Forelimb muscle (tissue), 1 donor: ENCODE measurements at regions not wholly inside any gene's neighbourhood (a gene's known extent, or its start where the extent isn't known, plus 50 kb on each side); places are given as distances from the start of the nearest gene placed in this dataset.

Experiments used
- DNase-seq: peaks from one replicate; pipeline ENCODE4 v3.0.0-alpha.2; 2013; ENCODE audit warnings: low read depth

DNA sequence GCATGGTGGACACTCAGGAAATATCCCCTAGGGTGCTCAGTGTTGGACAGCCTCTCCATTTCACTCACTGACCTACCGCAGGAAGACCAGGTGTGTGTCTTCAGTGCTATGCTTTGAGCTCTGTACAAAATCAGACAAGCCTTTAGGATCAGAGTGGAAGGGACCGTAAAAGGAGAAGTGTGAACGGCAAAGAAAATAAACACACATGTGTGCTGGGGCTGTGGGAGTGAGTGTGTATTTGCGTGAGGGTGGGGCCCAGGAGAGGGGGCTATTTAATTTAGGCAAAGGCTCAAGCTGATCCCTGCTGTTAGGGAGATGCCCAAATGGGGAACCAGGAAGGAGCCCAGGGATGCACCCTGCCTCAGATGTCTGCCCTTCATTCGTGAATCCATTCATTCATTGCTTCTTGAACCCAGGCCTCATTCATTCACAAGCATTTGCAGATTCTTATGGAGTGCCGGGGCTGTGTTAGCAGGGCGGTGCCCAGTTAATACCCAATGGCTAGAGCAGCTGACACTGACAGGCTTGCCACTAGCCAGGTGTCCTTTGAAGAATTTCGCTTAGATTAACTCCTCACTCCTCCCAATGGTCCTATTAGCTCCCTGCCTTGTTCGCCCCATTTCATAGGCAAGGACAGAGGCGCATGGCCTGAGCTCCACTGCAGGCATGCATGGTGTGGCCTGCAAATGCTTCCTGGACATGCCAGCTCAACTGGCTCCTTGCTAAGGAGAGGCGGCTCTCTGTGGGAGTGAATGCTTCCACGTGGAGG, 296.7 kb upstream of the FOXF1 start:
- no peak for DNase-seq

DNA sequence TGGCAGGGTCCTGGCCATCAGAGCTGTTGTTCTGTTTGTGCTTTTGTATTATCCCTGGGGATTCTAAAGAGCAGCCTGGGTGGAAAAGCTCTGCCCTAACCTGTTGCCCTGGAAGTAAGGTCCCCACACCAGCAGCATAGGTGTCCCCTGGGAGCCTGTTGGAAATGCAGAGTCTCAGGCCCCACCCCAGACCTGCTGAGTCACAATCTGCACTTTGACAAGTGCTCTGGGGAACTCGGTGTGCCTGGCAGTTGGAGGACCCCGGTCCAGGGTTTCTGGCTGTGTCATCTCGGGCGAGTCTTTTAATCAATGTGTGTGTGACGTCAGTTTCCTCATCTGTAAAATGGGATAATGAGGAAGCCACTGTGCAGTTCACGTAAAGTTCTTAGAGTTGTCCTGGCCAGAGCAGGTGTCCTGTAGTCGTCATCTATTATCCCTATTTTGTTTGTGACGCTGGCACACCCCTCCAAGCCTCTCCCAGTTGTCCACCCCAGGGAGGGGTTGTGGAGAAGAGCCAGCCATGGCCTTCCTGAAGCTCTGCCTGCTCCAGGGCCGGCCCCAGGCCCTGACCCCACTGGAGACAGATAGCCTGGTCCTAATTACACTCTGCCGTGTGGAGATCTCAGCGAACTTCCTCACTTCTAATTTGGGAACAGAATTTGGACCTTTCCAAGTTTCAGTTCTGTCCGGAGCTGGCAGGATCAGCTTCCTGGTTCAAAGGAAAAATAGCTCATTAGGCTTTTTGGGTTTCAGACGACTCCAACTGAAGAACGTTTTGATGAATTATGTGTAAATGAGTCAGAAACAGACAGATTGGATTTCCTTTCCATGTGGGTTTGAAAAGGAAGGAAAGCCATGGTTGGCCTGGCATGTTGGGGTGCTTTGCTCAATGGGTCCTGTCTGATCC, 295.7 kb upstream of the FOXF1 start:
- DNase-seq, result no peak

DNA sequence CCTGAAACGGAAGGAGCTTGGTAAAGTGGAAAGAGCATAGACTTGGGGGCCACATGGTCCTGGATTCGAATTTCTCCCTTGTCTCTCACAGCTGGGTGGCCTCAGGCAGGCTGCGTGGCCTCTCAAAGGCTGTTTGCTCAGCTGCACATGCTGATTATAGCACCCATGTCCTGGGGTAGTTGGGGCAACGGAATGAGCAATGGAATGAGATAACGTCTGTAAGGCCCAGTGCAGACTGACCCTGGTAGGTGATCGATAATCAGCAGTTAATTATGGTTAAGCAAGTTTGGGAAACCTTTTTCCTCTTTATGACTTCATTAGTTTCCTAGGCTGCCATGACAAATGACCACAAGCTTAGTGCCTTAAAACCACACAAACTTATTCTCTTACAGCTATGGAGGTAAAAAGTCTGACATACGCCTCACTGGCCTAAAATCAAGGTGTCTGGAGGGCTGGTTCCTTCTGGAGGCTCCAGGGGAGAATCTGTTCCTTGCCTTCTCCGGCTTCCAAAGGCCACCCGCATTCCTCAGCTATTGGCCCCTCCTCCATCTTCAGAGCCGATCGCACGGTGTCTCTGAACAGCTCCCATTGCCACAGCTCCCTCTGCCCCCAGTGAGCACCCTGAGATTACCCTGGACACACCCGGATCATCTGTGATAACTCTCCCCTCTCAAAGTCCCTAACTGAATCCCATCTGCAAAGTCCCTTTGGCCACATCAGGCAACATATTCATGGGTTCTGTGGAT, 294.9 kb upstream of the FOXF1 start:
- no peak for DNase-seq

DNA sequence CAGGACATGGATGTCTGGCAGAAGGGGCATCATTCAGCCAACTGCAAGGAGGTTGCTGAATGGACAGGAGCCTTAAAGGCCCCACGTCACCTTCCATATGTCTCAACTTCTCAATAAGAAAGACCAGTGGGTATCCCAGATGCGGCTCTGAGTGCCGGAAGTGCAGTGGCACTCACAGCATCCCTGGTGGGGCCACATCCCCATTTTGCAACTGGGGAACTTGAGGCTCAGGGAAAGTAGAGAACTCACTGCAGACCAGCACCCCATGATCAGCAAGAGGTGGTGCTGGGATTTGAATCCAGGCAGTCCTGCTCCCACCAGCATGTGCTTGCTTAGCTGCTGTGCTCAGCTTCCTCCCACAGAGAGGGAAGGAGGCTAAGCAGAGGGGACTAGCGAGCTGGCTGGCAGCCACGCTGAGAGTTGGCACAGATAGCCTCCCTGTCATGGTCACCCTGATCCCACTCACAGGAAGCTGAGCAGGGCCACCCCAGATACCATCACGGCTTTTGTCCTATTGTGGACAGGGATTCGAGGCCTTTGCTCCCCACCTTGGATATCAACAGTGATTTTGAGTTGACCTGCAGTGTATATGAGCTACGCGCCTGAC, 294.2 kb upstream of the FOXF1 start:
- no peak for DNase-seq

DNA sequence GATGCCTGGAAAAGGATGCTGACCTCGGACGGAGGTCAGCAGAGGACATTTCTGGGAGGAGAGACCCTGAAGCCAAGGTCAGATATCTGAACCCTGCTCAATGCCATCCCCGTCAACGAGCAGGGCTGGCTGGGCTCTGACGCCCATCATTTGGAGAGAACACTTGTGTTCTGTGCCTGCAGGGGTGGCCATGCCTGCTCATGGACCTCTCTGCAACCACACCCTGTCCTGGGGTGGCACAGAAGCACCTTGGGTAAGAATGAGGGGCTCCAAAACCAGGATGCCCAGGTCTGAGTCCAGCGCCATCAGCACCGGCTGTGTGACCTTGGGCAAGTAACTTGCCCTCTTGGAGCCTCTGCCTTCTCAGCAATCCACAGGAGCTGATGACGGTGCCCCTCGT, 293.7 kb upstream of the FOXF1 start:
- DNase-seq, result no peak

DNA sequence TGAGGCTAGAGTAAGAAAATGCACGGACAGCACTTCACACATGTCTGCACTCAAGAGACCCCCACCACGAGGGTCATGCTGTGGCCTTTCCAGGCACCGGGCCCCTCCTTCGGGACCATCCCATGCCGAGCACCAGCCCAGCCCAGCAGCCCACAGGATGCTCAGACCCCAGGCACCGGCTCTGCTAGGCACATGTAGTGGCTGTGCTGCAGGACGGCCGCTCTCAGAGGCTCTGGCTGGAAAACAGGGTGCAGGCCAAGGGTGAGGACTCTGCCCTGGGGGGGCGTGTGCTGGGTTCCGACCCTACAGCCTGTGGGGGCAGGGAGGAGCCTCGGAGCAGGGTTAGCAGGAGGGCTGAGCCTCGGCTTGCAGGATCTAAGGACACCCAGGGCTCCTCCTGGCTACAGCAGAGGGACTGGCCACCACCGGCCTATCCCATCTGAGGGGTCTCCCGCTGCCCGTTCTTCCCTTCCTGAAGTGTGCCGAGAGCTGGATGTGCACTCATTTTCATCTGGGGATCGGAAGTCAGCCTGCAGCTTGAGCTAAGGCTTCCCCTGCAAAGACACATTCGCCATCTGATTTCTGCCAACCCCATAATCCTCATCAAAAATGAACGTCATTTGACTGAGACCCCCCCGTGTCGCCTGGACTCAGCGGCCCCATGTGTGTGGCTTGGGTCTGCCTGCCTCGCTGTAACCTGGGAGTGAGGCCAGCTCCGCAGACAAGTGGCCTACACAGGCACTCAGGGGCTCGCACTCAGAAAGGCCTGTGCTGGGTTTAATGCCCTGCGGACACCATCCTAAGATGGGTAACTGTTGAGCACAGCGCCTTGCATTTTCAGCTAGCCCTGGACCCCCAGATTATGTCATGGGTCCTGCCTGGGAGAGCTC, 293.1 kb upstream of the FOXF1 start:
- DNase-seq, result no peak

DNA sequence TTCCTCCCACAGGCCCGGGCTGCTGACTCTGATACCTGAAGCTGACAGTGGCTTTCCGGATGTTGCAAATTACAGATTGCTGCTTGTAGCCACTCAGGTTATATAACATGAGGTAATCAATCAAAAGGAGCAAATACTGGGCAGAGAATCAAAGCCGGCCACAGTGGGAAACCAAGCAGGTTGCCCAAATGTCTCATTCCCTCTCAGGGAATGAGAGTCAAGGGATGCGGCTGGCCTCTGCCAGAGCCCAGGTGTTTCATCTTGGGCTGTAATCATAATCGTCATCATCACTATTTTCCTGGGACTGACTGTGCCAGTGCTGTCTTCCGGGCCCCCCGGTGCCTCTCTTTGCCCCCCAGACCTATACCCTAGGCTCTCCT, 292.4 kb upstream of the FOXF1 start:
- no peak for DNase-seq

DNA sequence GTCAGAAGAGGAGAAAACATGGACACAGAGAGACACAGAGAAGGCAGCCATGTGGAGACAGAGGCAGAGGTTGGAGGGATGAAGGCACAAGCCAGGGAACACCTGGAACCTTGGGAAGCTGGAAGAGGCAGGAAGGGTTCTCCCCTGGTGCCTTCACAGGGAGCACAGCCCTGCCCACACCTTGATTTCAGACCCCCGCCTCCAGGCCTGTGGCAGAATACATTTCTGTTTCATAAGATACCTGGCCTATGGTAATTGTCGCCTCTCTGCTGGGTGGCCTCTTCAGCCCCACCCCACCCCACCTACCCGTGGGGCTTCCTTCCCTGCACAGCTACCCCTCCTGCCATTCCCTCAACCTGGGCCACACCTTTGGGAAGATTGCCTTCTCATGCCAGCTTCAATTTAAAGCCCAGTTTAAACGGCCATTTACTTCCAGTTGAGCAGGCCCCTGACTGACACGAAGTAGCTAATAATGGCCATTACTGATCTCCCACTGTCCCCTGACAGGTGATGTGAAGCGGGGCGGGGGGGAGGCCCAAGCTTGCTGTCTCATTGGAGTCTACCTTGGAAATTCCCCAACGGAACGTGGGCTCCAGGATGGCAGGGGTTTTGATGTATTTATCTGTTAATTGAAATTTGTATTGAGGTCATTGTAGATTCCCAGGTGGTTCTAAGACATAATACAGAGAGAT, 291.7 kb upstream of the FOXF1 start:
- DNase-seq, result no peak

DNA sequence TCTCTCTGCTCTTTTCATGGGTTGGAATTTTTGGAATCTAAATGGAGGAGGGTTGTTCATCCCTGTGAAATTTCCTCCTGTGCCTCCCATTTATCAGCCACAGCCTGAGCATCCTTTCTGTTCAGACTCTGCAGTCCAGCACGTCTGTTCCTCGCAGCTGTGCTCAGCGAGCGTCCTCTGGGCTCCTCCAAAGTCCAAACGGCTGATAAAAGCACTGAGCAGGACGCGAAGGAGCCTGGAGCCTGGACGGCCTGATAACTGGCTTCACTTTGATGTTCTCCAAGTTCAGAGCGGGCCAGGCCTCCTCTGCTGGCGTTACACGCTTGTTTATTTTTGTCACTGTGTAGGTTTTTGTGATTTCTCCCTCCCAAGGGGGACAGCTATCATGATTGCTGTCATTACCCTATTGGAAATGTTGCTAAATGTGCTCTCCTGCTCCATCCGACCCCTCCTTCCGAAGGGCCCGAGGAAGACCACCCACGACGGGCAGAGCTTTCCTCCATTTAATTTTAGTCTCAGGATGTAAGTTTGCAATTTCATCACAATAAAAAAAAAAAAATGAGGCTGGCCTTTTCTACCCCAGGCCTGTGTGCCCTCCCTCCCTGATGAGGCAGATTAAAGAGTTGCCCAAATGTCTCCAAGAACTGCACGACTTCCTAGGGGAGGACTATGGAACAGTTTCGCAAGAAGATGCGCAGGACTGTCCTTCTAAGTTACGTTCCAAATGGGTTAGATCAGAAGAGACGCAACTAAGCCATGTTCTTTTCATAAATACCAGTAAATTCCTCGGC, 290.5 kb upstream of the FOXF1 start:
- DNase-seq, result no peak

DNA sequence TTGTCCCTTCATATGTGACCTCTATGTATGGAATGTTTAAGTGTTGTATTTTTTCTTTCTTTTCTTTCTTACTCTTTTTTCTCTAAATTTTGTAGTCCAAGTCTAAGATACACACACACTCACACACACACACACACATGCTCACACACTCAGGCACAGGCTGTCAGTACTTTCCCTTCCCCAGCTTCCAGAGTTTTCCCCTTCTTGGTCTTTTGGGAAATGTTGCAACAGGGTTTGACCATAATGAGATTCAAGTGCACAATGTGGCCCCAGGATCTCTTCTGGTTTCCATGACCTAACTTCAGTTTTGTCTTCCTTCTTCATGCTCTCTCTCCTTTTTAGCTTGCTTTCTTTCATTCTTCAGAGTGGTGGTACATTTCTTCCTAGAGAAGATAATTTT, 289.8 kb upstream of the FOXF1 start:
- no peak for DNase-seq

DNA sequence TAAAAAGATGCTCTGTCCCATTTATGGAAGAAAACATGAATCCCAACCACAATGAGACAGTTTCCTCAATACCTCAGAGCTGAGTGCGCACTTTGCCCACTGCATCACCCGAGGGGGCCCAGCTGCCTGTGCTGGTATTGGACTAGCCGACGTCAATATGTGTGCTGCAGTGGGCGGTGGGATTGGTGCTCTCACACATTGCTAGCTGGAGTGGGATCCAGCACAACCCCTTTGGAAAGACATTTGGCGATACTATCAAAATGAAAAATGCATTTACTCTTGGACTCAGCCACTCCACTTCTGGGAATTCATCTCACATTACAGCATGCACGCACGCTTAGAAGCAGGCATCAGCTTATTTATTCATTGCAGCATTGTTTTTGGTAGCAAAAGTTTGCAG, 289.2 kb upstream of the FOXF1 start:
- DNase-seq, result no peak

DNA sequence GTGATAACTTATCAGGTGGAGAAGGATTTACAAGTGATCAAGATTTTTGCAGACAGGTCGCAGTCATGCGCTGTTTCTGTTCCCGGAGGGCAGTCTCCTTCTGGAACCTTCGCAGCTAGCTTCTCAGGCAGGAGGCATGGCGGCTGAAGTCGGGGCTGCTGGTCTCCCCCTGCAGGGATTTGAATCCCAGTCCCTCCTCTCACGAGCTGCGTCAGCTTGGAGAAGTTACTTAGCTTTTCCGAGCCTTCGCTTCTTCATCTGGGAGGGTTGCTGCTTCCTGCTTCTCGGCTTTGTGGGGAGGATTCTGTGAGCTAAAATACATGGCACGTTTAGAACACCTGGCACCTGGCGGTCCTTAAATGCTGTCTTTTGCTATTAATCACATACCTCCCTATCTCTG, 287.8 kb upstream of the FOXF1 start:
- DNase-seq, result no peak

DNA sequence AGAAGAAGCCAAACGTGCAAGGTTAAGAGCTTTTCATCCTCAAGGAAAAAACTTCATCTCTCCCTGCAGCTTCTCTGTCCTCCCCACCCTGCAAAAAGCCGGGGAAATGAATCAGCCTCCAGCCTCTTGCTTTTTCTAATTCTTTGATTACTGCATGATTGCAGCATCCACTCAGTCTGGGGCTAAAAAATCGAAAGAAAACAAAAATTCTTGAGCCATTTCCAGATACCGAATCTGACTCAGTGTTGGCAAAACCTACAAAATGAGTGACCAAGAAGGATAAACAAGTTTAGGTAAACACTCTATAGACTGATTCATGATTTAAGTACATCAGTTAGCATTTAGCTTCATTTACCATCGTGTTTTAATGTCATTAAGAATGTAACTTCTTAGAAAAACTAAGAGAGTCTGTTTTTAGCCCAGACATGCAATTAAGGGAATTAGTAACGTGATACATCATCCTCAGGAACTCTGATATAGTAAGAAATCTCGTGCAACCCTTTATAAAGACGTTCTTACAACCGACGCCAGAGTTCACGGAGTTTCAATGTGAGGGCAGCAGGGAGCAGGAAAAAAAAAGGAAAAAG, 287.3 kb upstream of the FOXF1 start:
- no peak for DNase-seq

DNA sequence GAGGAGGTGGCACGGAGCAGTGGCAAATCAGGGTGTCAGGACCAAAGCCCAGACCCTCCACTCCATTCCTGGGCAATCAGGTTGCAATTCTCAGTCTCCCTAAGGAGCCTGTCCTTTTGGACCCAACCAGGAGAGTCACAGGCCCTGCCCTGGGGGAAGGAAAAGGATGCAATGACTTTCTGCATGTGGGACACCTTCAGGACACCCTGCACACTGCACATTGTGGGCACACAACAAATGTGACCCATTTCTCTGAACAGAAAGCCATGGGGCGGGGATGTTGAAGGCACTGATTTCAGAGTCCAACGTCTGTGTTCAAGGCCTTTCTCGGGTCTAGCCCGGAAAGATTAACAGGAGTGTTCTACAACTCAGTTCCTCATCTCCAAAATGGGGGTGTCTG, 286.2 kb upstream of the FOXF1 start:
- DNase-seq, result no peak

DNA sequence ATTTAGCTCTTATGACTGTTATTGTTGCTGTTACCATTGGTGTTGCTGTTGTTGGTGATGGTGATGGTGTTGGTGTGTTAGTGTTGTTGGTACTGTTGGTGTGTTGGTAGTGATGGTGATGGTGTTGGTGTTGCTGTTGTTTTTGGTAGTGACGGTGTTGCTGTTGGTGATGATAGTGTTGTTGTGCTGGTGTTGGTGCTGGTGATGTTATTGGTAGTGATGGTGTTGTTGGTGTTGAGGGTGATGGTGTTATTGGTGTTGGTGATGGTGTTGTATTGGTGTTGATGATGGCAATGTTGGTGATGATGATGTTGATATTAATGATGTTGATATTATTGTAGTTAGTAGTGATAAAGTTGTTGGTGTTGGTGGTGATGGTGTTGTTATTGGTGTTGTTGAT, 285.7 kb upstream of the FOXF1 start:
- DNase-seq, result no peak

DNA sequence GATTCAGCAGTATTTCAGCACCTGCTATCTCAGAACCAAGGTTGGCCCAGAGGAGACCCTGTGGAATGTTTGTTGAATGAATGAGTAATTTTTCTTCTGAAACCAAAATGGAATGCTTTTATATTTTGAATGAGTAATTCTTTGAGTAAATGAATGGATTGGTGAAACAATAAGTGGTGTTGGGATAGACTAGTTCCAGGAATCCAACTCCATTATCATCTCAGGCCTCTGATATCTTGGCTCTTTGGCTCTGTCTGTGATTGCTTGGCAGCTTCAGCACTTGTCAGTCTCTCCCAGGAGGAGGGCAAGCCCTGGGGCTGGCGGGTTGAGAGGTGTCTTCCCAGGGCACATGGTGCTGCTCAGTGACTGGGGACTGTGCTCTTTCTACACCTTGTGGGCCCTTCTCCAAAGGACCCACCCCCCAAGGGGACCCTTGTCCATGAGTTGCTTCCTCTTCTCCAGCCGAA, 284.4 kb upstream of the FOXF1 start:
- no peak for DNase-seq

DNA sequence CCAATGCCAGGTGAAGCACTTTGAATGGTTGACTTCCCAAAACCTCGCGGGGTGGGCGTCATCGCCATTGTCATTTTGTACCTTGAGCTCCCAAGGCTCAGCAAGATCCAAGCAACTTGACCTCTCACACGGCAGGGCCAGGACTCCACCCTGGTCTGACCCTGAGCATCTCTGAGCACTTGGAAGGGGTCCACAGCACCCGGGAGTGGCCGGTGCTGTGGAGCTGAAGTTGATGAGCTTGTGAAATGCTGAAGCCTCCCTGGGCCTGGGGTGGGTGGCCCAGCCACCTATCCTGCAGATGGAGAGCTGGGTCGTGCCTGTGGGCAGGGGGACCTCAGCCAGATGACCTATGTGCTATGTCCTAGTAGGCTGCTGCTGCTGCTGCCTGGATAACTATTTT, 283.3 kb upstream of the FOXF1 start:
- DNase-seq, result no peak

DNA sequence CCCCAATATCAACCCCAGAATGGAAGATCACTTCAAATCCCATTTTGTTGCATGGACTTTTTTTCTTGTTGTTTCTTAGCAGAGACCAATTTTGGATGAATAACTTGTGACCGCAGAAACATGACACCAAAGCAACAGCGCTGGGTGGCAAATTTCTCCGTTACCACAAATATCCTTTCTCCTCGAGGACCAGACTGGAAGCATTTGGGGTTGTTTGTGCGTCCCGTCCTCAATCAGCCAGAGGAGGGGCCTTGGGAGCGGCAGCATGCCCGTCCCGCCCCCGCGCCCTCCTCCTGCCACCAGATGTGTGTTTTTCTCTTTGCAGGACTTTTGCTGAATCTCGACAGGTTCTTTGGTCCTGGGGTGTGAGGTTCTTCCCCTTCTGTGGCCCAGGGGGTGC, 282.5 kb upstream of the FOXF1 start:
- DNase-seq, result no peak

DNA sequence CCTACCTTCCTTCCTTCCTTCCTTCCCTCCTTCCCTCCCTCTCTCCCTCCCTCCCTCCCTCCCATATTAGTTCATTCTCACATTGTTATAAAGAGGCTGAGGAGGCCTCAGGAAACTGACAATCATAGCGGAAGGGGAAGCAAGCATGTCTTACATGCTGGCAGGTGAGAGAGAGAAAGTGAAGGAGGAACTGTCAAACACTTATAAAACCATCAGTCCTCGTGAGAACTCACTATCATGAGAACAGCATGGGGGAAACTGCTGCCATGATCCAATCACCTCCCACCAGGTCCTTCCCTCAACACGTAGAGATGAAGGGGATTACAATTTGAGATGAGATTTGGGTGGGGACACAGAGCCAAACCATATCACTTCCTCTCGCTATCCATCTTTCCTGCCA, 281.6 kb upstream of the FOXF1 start:
- no peak for DNase-seq
